Hepatocyte (in vitro differentiated cells): ENCODE measurements at regions not wholly inside any gene's neighbourhood (a gene's known extent, or its start where the extent isn't known, plus 50 kb on each side); places are given as distances from the start of the nearest gene placed in this dataset.

ENCODE experiments used
- DNase-seq: peaks from one replicate; pipeline ENCODE4 v3.0.0-alpha.2; 2016; ENCODE audit warnings: low spot score
- H2AFZ ChIP-seq: fragments of 200-600 bp; sonication (generic); 2 replicates; pipeline ENCODE4 v1.6.0; 2016; ENCODE audit warnings: antibody characterized with exemption, mild to moderate bottlenecking
- H3K27ac ChIP-seq: fragments of 200-600 bp; sonication (generic); 2 replicates; pipeline ENCODE4 v1.5.1; 2016; ENCODE audit warnings: mild to moderate bottlenecking
- H3K27me3 ChIP-seq: fragments of 200-600 bp; sonication (generic); 2 replicates; pipeline ENCODE4 v1.6.1; 2016
- H3K36me3 ChIP-seq: fragments of 200-600 bp; sonication (generic); replicated peaks from 2 replicates; pipeline ENCODE4 v1.5.1; 2016; ENCODE audit warnings: low read depth; ENCODE audit not compliant: insufficient read depth
- H3K4me1 ChIP-seq: fragments of 200-600 bp; sonication (generic); 2 replicates; pipeline ENCODE4 v1.5.1; 2016; ENCODE audit warnings: mild to moderate bottlenecking, moderate library complexity; ENCODE audit not compliant: insufficient read depth
- H3K4me2 ChIP-seq: fragments of 200-600 bp; sonication (generic); 2 replicates; pipeline ENCODE4 v1.6.0; 2016
- H3K4me3 ChIP-seq: fragments of 200-600 bp; sonication (generic); 2 replicates; pipeline ENCODE4 v1.5.1; 2016; ENCODE audit warnings: mild to moderate bottlenecking
- H3K79me2 ChIP-seq: fragments of 200-600 bp; sonication (generic); 2 replicates; pipeline ENCODE4 v1.6.0; 2017; ENCODE audit warnings: mild to moderate bottlenecking
- H3K9me2 ChIP-seq: fragments of 200-600 bp; sonication (generic); replicated peaks from 2 replicates; pipeline ENCODE4 v1.6.0; 2017; ENCODE audit warnings: mild to moderate bottlenecking; ENCODE audit not compliant: insufficient read depth
- H3K9me3 ChIP-seq: fragments of 200-600 bp; sonication (generic); 2 replicates; pipeline ENCODE4 v1.5.1; 2016; ENCODE audit warnings: low read depth, mild to moderate bottlenecking
- H4K20me1 ChIP-seq: fragments of 200-600 bp; sonication (generic); 2 replicates; pipeline ENCODE4 v1.6.0; 2016; ENCODE audit warnings: mild to moderate bottlenecking; ENCODE audit not compliant: insufficient read depth, poor library complexity, severe bottlenecking
- CTCF ChIP-seq: fragments of 200-600 bp; sonication (generic); IDR thresholded peaks from 2 replicates; pipeline ENCODE4 v1.5.1; 2016; ENCODE audit warnings: antibody characterized with exemption, mild to moderate bottlenecking; ENCODE audit not compliant: poor library complexity
- EZH2 ChIP-seq: fragments of 200-600 bp; sonication (generic); IDR thresholded peaks from 2 replicates; pipeline ENCODE4 v1.6.1; 2016; ENCODE audit warnings: antibody characterized with exemption, mild to moderate bottlenecking, borderline replicate concordance
- EZH2phosphoT487 ChIP-seq: fragments of 200-600 bp; sonication (generic); IDR thresholded peaks from one replicate; pipeline ENCODE4 v1.6.1; 2018; ENCODE audit warnings: antibody characterized with exemption, mild to moderate bottlenecking, low read depth, moderate library complexity; ENCODE audit not compliant: unreplicated experiment, severe bottlenecking
- WGBS: methylation state at CpG from one replicate; pipeline ENCODE4 v1.1.6; 2016; ENCODE audit warnings: low lambda C conversion rate; ENCODE audit errors: missing lambda C conversion rate; 5-methylcytosine and 5-hydroxymethylcytosine counted together

- no peak overlapping the region for H3K4me3 ChIP-seq
- no peaks in the 10 kb centered on the region for H4K20me1 ChIP-seq
- no peaks in the 10 kb centered on the region for H3K9me3 ChIP-seq
- no peak overlapping the region for H2AFZ ChIP-seq
- no peaks in the 10 kb centered on the region for H3K9me2 ChIP-seq
- WGBS = 58% methylated on average over 16 of the region's 16 CpGs
- peaks cover 2% of the 10 kb centered on the region for H3K4me1 ChIP-seq
- no peak for DNase-seq
- TF ChIP-seq CTCF (no peak), EZH2phosphoT487 (no peak), EZH2 (no peak)
- no peaks in the 10 kb centered on the region for H3K27me3 ChIP-seq
- H3K4me2 ChIP-seq = no peak overlapping the region
- no peaks in the 10 kb centered on the region for H3K79me2 ChIP-seq
- H3K27ac ChIP-seq = no peak overlapping the region
- H3K36me3 ChIP-seq = no peaks in the 10 kb centered on the region
These were observed 60.8 kb upstream of the FOXF1 start for GRCh38 chr16:86449446-86450095.

- Histone ChIP-seq H3K9me2 (no peaks in the 10 kb centered on the region), H3K4me1 (no peaks in the 10 kb centered on the region), H3K27ac (no peak overlapping the region), H3K4me2 (no peak overlapping the region), H3K79me2 (no peaks in the 10 kb centered on the region), H3K4me3 (no peak overlapping the region), H4K20me1 (no peaks in the 10 kb centered on the region), H2AFZ (no peak overlapping the region), H3K36me3 (no peaks in the 10 kb centered on the region), H3K27me3 (no peaks in the 10 kb centered on the region), H3K9me3 (no peaks in the 10 kb centered on the region)
- WGBS = 96% methylated on average over 2 of the region's 2 CpGs
- TF ChIP-seq EZH2 (no peak), CTCF (no peak), EZH2phosphoT487 (no peak)
- DNase-seq = no peak
These were observed 59.6 kb upstream of the FOXF1 start for GRCh38 chr16:86450691-86451090.

GRCh38 chr16:86452451-86452850, 57.9 kb upstream of the FOXF1 start:
- no peak overlapping the region for H2AFZ ChIP-seq
- peaks cover 3% of the 10 kb centered on the region for H3K4me1 ChIP-seq
- no peak overlapping the region for H3K4me2 ChIP-seq
- no peaks in the 10 kb centered on the region for H3K9me3 ChIP-seq
- no peak overlapping the region for H3K27ac ChIP-seq
- H3K9me2 ChIP-seq = no peaks in the 10 kb centered on the region
- DNase-seq = no peak
- H3K27me3 ChIP-seq = no peaks in the 10 kb centered on the region
- 92% methylated on average over 2 of the region's 2 CpGs for WGBS
- H3K36me3 ChIP-seq = no peaks in the 10 kb centered on the region
- no peaks in the 10 kb centered on the region for H3K79me2 ChIP-seq
- H4K20me1 ChIP-seq = no peaks in the 10 kb centered on the region
- no peak overlapping the region for H3K4me3 ChIP-seq
- TF ChIP-seq EZH2 = no peak
- no peak for TF ChIP-seq CTCF
- no peak for TF ChIP-seq EZH2phosphoT487

GRCh38 chr16:86455116-86455515, 55.2 kb upstream of the FOXF1 start:
- Histone ChIP-seq H3K4me2 (no peak overlapping the region), H3K4me1 (peaks cover 21% of the 10 kb centered on the region), H4K20me1 (no peaks in the 10 kb centered on the region), H3K27me3 (no peaks in the 10 kb centered on the region), H3K27ac (peak overlapping the region; percentile 63), H3K9me2 (no peaks in the 10 kb centered on the region), H3K4me3 (no peak overlapping the region), H3K79me2 (no peaks in the 10 kb centered on the region), H2AFZ (no peak overlapping the region), H3K9me3 (no peaks in the 10 kb centered on the region), H3K36me3 (no peaks in the 10 kb centered on the region)
- WGBS = 69% methylated on average over 10 of the region's 10 CpGs
- peak; percentile 24 for DNase-seq
- TF ChIP-seq CTCF = no peak
- no peak for TF ChIP-seq EZH2
- TF ChIP-seq EZH2phosphoT487 = no peak
